Posterior cingulate gyrus (tissue), 11 donors: ENCODE measurements at regions not wholly inside any gene's neighbourhood (a gene's known extent, or its start where the extent isn't known, plus 50 kb on each side); places are given as distances from the start of the nearest gene placed in this dataset.

Experiments used
- DNase-seq, 10 donors: peaks; one replicate each; pipeline versions ENCODE4 v3.0.0 to v3.0.0-alpha.2; 2020 to 2021; ENCODE audit warnings: mixed read lengths in 3 of 10
- intact Hi-C: fragments of 100-400 bp; cut with DNase I; formaldehyde crosslinking; loops from one replicate; pipeline ENCODE4 v1.15.1; 2023

GRCh38 chr17:79482727-79483521 is 127.9 kb downstream of the RBFOX3 start:
- intact Hi-C loops = no loop called here
- DNase-seq = peak in 1 of 10 donors; percentile 73

DNA sequence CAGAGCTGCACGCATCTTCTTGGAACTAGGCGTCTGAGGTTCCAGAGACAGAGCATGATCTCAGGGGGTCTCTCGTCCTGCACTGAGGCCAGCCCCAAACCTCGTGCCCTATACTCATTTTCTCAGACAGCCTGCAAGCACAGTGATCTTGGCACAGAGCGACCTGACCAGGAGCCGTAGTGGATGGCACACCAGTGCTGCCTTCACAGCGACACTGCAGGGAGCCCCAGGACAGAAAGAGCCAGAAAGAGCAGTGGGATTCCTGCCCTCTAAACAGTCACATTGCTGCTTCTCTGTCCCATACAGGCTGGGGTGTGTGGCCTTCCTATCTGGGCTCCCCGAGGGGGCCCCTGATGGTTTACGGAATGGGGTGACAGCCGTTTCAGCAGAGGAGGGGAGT is 131.0 kb downstream of the RBFOX3 start:
- intact Hi-C loops = no loop called here
- DNase-seq = no peak

DNA sequence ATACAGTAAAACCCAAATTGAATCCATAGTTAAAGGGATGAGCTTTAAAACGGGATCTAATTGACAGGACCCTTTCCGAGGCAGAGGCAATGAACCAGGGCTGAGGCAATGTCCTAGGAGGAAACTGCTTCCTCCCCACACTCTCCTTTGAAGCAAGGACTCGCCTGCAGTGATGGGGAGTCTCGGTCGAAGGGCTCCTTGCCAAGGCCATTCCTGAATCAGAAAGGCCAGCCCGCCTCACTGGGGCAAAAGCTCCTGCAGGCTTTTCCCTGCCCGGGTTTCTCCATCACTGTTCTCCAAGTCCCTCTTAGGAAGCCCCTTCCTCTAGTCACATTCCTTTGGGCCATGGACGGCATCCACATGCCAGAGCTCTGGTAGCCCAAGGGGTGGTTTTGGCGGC is 132.0 kb downstream of the RBFOX3 start:
- intact Hi-C loops = no loop called here
- DNase-seq = no peak

DNA sequence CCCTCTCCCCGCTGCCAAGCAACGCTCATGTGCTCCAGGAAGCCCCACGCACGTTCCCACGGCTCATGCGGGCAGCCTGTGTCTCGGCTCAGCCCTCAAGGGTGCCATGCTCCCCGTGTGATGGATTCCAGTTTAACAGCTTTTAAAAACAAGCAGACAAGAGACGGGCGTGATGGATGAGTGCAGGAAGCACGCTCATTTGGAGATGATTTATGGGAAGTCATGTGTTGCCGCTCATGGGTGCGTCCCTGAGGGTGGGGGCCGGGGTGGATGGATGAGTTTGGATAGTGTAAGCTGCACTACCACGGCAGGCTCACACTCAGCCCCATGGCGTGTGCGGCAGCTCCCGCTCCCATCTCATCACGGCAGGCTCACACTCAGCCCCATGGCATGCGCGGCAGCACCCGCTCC is 132.8 kb downstream of the RBFOX3 start:
- intact Hi-C loops = no loop called here
- DNase-seq = peak in 2 of 10 donors; percentile 81 to 89

- intact Hi-C loops = no loop called here
- no peak for DNase-seq
Measured at GRCh38 chr17:79476074-79476652, 134.7 kb downstream of the RBFOX3 start.

- no peak for DNase-seq
Measured at GRCh38 chr17:79473876-79474440, 136.9 kb downstream of the RBFOX3 start.

GRCh38 chr17:79473111-79473875 is 137.6 kb downstream of the RBFOX3 start:
- no peak for DNase-seq
- intact Hi-C loops = no loop called here

More at GRCh38 chr17:79473876-79474440, 136.9 kb downstream of the RBFOX3 start:
- intact Hi-C loops = no loop called here

GRCh38 chr17:79470754-79471153 is 140.1 kb downstream of the RBFOX3 start:
- no peak for DNase-seq
- intact Hi-C loops = no loop called here

DNA sequence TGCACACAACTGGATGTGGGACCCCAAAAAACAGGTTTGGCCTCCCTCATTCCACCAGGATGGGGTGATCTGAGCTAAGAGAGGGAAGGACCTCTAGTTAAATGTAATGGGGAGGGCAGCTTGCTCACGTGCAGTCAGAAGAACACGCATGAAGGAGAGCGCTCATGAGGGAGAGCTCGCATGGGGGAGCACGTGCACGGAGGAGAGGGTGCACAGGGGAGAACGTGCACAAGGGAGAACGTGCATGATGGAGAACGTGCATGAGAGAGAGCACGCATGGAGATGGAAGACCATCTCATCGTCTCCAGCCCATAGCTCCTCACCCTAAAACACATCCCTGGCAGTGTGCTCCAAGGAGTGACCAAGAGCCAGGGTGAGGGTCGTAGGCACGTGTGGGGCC is 141.2 kb downstream of the RBFOX3 start:
- intact Hi-C loops = loop anchor here (5.0 kb wide), 1 partner anchor 143 kb away; the partner anchor contains the start of gene RBFOX3
- DNase-seq = no peak

DNA sequence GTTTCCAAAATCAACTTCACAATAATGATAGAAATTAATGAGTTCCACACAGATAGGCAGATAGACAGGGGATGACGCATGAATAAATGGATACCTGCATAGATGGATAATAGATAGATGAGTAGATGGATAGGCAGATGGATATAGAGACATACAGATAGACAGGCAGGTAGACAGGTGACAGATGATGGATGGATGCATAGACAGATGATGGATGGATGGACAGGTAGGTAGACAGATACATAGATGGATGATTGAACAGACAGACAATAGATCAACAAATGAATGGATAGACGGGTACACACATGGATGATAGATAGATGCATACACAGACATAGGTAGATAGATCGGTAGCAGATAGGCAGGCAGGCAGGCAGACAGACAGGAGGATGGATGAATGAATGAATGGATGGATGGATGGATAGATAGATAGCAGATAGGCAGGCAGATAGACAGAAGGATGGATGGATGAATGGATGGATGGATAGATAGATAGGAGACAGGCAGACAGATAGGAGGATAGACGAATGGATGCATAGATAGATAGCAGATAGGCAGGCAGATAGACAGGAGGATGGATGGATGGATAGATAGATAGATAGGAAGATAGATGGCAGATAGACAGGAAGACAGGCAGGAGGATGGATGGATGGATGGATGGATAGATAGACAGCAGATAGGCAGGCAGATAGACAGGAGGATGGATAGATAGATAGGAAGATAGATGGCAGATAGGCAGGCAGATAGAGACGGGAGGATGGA is 142.5 kb downstream of the RBFOX3 start:
- intact Hi-C loops = loop anchor here (5.0 kb wide), 1 partner anchor 144 kb away; the partner anchor contains the start of gene RBFOX3
- DNase-seq = no peak

DNA sequence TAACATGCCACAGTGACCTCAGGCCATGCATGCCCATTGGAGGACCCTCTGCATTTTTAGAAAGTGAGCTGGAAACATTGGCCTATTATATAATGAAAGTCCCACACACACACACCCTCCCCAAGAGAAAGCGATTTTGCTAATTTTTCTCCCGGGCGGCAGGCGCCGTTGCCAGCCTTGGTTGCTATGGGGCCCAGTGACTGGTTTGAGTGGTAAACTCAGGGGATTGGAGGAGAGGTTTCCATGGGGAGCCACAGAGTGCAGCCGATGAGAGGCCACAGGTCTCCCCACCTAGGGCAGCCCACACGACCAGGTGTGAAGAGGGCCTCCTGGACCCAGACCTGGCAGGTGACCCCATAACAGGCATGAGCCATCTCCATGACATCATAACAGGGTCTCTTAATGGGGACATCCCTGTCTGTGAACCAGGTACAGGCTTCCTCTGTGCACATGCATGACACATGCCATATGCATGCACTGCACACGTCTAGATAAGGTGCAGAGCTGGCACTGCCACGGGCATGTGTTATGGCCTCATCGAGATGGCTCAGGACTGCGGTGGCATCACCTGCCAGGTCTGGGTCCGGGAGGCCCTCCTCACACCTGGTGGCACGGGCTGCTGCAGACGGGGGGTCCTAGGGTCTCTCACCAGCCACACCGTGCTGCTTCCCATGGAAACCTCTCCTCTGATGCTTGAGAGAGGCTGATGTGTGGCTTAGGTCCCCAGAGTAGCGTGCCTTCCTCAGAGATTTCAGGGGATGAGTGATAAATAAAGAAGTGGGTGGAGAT is 144.1 kb downstream of the RBFOX3 start:
- intact Hi-C loops = loop anchor here (5.0 kb wide), 1 partner anchor 146 kb away; the partner anchor contains the start of gene RBFOX3
- DNase-seq = peak in 6 of 10 donors; percentile 37 to 94 (median 62)

- DNase-seq = no peak
Measured at GRCh38 chr17:79465681-79466025, 145.2 kb downstream of the RBFOX3 start.

GRCh38 chr17:79465011-79465680 is 145.7 kb downstream of the RBFOX3 start:
- DNase-seq = peak in 6 of 10 donors; percentile 45 to 91 (median 54)

More at GRCh38 chr17:79465681-79466025, 145.2 kb downstream of the RBFOX3 start:
- intact Hi-C loops = loop anchor here (5.0 kb wide), 1 partner anchor 147 kb away; the partner anchor contains the start of gene RBFOX3

GRCh38 chr17:79464318-79465010 is 146.4 kb downstream of the RBFOX3 start:
- DNase-seq = peak in 8 of 10 donors; percentile 37 to 95 (median 74)
- intact Hi-C loops = loop anchor here (5.0 kb wide), 1 partner anchor 148 kb away; the partner anchor contains the start of gene RBFOX3

More at GRCh38 chr17:79465011-79465680, 145.7 kb downstream of the RBFOX3 start:
- intact Hi-C loops = loop anchor here (5.0 kb wide), 1 partner anchor 147 kb away; the partner anchor contains the start of gene RBFOX3

GRCh38 chr17:79463421-79464317 is 147.2 kb downstream of the RBFOX3 start:
- peak in 1 of 10 donors; percentile 81 for DNase-seq
- intact Hi-C loops = no loop called here

DNA sequence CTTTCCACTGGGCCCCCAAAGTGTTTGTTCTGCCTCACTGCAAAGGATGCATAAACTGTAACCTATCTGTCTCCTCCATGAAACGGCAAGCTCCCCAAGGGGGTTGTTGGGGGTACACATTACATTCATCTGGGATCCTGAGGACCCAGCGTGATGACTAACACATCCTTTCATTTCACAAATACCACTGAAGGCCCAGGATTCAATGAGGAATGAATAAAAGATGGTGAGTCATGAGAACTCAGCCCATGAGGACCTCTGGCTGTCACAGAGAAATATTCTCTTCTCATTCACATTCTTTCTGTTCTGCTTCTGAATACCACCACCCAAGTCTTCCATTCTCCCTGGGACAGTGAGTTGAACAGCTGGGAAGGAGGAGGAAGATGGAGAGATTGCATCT is 149.8 kb downstream of the RBFOX3 start:
- intact Hi-C loops = no loop called here
- no peak for DNase-seq

DNA sequence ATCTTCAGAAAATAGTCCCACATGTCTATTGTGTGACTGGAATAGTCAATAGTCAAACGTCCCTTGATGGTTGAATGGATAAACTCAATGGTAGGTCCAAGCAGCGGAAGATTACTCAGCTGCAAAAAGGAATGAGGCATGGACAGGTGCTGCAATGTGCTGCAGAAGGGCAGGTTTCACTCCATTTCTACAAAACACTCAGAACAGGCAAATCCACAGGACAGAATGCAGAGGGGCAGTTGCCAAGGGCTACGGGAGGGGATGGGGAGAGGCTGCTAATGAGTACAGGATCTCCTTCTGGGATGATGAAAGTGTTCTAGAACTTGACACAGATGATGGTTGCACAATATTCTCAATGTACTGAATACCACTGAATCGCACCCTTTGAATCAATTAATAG is 151.0 kb downstream of the RBFOX3 start:
- intact Hi-C loops = no loop called here
- DNase-seq = no peak
